NCI-H345 treated with DMSO at 0.1 percent for 48 hours (cell line): ENCODE measurements at regions not wholly inside any gene's neighbourhood (a gene's known extent, or its start where the extent isn't known, plus 50 kb on each side); places are given as distances from the start of the nearest gene placed in this dataset.

Source experiments
- DNase-seq: peaks from one replicate; lab custom pipeline; 2025; ENCODE audit not compliant: unreplicated experiment; lab: John Stamatoyannopoulos, UW

DNA sequence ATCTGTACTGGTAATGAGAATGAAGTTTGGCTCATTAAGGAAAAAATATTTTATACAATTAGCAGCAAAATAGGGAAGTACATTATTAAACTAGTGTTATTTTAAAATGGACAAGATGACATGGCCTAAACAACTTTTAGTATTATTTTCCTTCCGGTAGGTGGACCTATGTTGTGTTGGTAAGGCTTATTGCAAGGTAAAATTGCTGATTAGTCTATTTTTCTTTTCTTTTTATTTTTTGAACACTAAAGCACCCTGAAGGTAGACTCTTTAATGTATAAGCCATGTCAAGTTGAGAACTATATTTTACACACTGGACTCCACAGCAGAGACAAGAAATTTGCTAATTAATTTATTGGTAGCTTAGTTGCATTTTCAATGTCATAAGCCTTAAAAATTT, 239.5 kb upstream of the POT1 start:
- DNase-seq, result no peak

DNA sequence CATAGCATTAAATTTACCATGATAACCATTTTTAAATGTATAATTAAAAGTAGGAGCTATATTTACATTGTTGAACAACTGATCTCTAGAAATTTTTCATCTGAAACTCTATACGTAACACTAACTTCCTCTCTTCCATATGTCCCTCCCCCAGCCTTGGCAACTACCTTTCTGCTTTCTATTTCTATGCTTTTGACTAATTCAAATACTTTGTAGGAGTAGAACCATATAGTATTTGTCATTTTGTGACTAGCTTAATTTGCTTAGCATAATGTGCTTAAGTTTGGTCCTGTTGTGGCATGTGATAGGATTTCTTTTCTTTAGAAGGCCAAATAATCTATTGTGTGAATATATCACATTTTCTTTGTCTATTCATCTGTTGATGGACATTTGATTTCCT, 225.3 kb upstream of the POT1 start:
- DNase-seq, result no peak

DNA sequence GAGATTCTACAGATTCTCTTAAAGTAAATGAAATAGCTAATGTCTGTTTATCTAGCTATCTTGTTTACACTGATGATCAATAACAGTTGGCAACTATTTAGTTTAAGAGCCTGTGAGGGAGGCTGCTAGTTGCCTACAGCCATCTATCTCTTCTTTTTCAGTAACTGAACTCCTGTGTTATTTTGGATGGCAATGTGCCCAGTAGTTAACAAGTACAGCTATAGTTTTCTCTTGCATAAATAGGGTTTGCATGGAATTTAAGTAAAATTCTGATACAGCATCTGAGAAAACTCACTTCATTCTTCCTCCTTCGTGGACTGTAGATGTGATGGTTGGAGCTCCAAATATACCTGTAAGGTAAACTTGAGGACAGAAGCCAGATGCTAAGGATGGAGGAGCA, 219.5 kb upstream of the POT1 start:
- no peak for DNase-seq

DNA sequence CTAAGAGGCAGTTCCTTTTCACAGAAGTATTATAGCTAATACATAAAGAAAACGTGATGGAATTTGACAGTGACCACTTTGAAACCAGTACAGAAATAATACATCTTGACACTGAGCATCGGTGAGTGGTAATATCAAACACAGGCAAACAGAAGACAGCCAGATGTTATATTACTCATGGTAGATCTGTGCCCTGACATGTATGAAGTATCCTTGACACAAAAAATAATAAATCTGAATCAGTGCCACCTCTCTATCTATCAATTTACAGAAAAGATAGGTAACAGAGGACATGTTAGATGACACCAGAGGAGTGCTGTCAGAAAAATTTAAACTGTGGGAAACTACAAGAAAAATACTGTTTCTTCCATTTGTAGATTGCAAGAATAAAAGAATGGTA, 217.4 kb upstream of the POT1 start:
- no peak for DNase-seq

- no peak for DNase-seq
Measured at GRCh38 chr7:125136755-125137532, 207.3 kb upstream of the POT1 start.

- no peak for DNase-seq
Measured at GRCh38 chr7:125136341-125136740, 206.7 kb upstream of the POT1 start.

DNA sequence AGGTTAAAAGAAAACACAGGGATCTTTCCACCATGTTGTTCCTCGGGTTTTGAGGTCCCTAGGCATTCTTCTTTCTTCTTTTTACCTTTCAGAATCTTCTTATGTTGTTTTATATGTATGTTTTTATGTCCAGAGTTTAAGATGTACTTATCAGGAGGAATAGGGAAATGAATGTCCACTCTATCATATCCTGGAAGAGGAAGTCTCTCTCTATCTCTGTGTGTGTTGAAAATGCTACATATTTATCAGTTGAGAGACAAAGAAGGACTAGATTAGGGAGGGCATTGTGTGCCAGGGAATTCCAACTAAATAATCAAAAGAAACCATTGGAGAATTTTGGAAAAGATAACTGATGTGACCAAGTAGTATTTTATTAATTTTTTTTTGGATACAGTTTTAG, 200.5 kb upstream of the POT1 start:
- DNase-seq, result no peak

DNA sequence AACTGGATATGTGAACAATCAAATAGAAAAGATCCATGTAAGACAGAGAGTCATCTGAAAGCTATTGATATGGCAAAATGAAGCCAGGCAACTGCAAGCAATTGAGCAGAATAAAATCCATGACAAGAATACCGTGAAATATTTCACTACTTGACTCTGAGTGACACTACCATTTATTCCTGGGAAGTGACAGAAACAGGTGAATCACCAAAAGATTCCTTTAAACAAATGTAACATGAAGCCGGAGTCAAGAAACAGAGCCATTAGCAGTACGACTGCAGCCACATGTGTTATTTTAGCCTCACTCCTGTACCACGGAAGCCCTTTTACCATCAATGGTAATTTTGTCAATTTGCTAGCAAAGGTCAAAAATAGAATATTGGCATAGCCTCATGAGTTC, 197.7 kb upstream of the POT1 start:
- DNase-seq, result no peak

DNA sequence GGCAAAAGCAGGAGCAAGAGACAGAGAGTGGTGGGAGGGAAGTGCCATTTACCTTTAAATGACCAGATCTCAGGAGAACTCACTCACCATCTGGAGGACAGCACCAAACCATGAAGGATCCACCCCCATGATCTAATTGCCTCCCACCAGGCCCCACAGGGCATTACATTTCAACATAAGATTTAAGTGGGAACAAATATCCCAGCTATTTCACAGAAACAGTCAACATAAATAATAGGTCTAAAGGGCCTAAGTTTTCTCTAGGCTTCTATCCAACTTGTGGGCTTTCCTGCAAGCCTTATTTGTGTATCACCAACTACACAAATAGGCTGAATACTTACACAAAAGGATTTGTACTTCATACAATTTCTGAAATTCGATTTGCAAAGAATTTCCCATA, 196.8 kb upstream of the POT1 start:
- no peak for DNase-seq

DNA sequence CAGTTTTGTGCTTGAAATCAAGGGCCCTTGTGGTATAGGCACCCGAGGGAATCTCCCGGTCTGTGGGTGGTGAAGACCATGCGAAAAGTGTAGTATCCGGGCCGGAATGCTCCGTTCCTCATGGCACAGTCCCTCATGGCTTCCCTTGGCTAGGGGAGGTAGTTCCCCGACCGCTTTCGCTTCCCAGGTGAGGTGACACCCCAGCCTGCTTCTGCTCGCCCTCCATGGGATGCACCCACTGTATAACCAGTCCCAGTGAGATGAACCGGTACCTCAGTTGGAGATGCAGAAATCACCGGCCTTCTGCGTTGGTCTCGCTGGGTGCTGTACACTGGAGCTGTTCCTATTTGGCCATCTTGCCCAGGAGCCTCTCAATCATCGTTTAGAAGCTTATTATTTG, 195.7 kb upstream of the POT1 start:
- no peak for DNase-seq

- no peak for DNase-seq
Measured at GRCh38 chr7:125122173-125122572, 192.5 kb upstream of the POT1 start.

GRCh38 chr7:125119559-125120115, 190.0 kb upstream of the POT1 start:
- DNase-seq, result no peak

DNA sequence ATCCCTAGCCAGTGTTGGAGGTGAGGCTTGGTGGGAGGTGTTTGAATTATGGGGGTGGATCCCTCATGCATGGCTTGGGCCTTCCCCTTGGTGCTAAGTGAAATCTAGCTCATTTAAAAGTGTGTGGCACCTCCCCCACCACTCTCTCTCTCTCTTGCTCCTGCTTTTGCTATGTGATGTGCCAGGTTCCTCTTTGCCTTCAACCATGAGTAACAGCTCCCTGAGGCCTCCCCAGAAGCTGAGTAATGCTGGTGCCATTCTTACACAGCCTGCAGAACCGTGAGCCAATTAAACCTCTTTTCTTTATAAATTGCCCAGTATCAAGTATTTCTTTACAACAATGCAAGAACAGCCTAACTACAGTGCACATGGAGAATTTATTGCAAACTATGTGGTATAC, 188.8 kb upstream of the POT1 start:
- no peak for DNase-seq

GRCh38 chr7:125112850-125113249, 183.2 kb upstream of the POT1 start:
- DNase-seq, result no peak

GRCh38 chr7:125099519-125099918, 169.9 kb upstream of the POT1 start:
- DNase-seq, result no peak

DNA sequence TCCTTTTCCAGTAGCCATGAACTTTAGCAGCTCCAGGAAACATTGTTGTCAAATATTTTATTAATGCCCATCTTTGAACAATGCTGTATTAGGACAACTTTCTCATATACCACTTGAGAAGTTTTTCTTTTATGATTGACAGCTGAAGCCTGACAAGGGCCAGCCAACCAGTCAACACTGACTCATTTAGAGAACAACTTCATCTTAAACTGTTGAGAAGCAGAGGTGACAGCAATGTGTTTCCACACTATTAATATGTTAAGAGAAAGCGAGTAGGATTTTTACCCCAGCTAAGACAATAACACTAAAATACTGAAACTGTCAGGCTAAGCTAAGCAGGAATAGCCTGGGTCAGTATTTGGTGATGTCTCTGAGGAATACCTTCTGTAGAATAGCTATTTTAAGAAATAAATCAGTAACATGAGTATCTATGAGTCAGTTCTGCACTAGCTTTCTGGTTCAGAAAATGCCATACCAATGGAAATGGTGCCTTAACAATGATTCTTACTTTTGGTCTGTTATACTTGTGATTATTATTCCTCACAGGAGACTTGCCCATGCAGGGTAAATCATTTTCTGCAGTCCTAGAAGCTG, 168.8 kb upstream of the POT1 start:
- no peak for DNase-seq

GRCh38 chr7:125090596-125090995, 161.0 kb upstream of the POT1 start:
- no peak for DNase-seq

DNA sequence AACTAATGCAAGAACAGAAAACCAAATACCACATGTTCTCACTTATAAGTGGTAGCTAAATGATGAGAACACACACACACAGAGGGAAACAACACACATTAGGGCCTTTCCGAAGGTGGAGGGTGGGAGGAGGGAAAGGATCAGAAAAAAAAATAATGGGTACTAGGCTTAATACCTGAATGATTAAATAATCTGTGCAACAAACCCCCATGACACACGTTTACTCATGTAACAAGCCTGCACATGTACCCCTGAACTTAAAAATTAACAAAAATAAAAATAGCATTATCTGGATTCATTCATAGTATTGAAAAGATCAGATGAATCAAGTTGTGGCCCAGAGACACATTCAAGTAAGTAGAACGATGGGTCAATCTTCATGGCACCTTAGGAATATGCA, 159.5 kb upstream of the POT1 start:
- DNase-seq, result no peak

GRCh38 chr7:125088555-125088954, 158.9 kb upstream of the POT1 start:
- no peak for DNase-seq

DNA sequence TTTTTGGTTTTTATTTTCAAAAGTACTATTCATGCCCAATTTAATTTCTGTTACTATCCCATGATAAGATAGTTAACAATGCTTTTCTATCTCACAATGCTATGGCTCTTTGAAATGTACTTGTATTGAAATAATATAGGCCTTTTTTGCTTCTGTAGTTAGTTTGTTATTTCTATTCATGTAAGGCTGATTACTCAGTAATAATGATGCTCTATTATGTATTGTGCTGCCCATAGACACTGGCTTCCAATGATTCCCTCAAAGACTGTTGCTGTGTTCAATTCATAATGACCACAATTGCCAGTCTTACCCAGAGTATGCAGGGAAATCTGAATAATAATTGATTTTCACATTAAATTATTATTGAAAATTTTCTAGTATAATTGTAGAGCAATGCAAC, 155.5 kb upstream of the POT1 start:
- DNase-seq, result no peak

GRCh38 chr7:125084196-125084595, 154.6 kb upstream of the POT1 start:
- no peak for DNase-seq

- DNase-seq, result no peak
Measured at GRCh38 chr7:125074141-125074540, 144.5 kb upstream of the POT1 start.

- DNase-seq, result no peak
Measured at GRCh38 chr7:125065546-125065945, 135.9 kb upstream of the POT1 start.
